GM12891 (cell line): ENCODE measurements at regions not wholly inside any gene's neighbourhood (a gene's known extent, or its start where the extent isn't known, plus 50 kb on each side); places are given as distances from the start of the nearest gene placed in this dataset.

Experiments
- POLR2A ChIP-seq: IDR thresholded peaks from 2 replicates; pipeline ENCODE4 v1.6.1; 2011; ENCODE audit warnings: low read depth, low read length, control low read depth
- POLR2AphosphoS5 ChIP-seq: IDR thresholded peaks from 2 replicates; pipeline ENCODE4 v1.6.1; 2011; ENCODE audit warnings: low read depth, low read length, control low read depth
- POU2F2 ChIP-seq: IDR thresholded peaks from 2 replicates; pipeline ENCODE4 v1.6.1; 2011; ENCODE audit warnings: low read depth, mild to moderate bottlenecking, control low read depth, low read length, moderate library complexity
- SPI1 ChIP-seq: IDR thresholded peaks from 2 replicates; pipeline ENCODE4 v1.6.1; 2011; ENCODE audit warnings: low read depth, low read length, control low read depth

- TF ChIP-seq POLR2AphosphoS5 (no peak), POLR2A (no peak), SPI1 (no peak), POU2F2 (no peak)
Observed at GRCh38 chr4:106796876-106797275, 239.2 kb downstream of the DKK2 start.
